Right renal pelvis (tissue), 4 donors: ENCODE measurements at regions not wholly inside any gene's neighbourhood (a gene's known extent, or its start where the extent isn't known, plus 50 kb on each side); places are given as distances from the start of the nearest gene placed in this dataset.
A peak's percentile ranks its signal among the peaks of the same experiment; 100 is the strongest.

Experiments
- DNase-seq, 4 donors: peaks; one replicate each; pipeline ENCODE4 v3.0.0-alpha.2; 2013; ENCODE audit warnings: low read depth in 4 of 4, low spot score in 3 of 4, missing footprints in 1 of 4

- DNase-seq = no peak
Observed at GRCh38 chr2:160984426-160985077, 175.7 kb upstream of the TANK start.

- DNase-seq = no peak
Observed at GRCh38 chr2:160989778-160990177, 170.4 kb upstream of the TANK start.

GRCh38 chr2:160993654-160994061, 166.6 kb upstream of the TANK start:
- DNase-seq = peak in 3 of 4 donors; percentile 20 to 64 (median 41)

GRCh38 chr2:160994141-160995002, 165.9 kb upstream of the TANK start:
- DNase-seq = peak; percentile 72 to 83 (median 77)

GRCh38 chr2:160996584-160996983, 163.6 kb upstream of the TANK start:
- DNase-seq = no peak

GRCh38 chr2:161004379-161004778, 155.8 kb upstream of the TANK start:
- DNase-seq = no peak

- no peak for DNase-seq
Observed at GRCh38 chr2:161005170-161005569, 155.1 kb upstream of the TANK start.

GRCh38 chr2:161008311-161008710, 151.9 kb upstream of the TANK start:
- no peak for DNase-seq

GRCh38 chr2:161010503-161011015, 149.7 kb upstream of the TANK start:
- DNase-seq = no peak

GRCh38 chr2:161017780-161018470, 142.3 kb upstream of the TANK start:
- peak in 2 of 4 donors; percentile 26 to 33 for DNase-seq

- DNase-seq = no peak
Observed at GRCh38 chr2:161019311-161019710, 140.9 kb upstream of the TANK start.

- no peak for DNase-seq
Observed at GRCh38 chr2:161020437-161020836, 139.8 kb upstream of the TANK start.

- no peak for DNase-seq
Observed at GRCh38 chr2:161028581-161028980, 131.6 kb upstream of the TANK start.

- DNase-seq = no peak
Observed at GRCh38 chr2:161029321-161029720, 130.9 kb upstream of the TANK start.

- no peak for DNase-seq
Observed at GRCh38 chr2:161030260-161031063, 129.8 kb upstream of the TANK start.

GRCh38 chr2:161031511-161031910, 128.7 kb upstream of the TANK start:
- no peak for DNase-seq

GRCh38 chr2:161032635-161033034, 127.6 kb upstream of the TANK start:
- no peak for DNase-seq

GRCh38 chr2:161033059-161033660, 127.1 kb upstream of the TANK start:
- DNase-seq = no peak

GRCh38 chr2:161036926-161037325, 123.3 kb upstream of the TANK start:
- DNase-seq = no peak

GRCh38 chr2:161039071-161039470, 121.2 kb upstream of the TANK start:
- no peak for DNase-seq
